ENCODE measurements at regions not wholly inside any gene's neighbourhood (a gene's known extent, or its start where the extent isn't known, plus 50 kb on each side); places are given as distances from the start of the nearest gene placed in this dataset.

DNA sequence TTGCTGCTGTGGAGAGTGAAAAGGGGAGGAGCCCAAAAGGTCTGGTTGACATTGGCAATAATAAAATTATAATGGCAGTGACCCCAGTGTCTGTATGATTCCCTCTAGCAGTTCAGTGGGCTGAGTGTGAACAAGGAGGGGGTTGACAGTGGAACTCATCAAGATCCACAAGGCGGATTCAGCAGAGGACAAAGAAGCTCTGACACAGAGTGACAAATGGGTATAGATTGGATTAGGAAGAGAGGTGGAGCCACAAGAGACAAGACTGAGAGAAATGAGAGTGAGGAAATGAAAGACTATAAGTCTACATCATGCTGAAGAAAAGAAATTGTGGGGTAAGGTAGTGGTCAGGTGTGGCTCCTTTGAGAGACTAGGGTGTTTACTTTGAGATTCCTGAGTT lies 58.9 kb downstream of the CCDC71L start:
- Histone ChIP-seq H3K36me3 (replicated peaks in 1 of 2; ENCODE audit: control insufficient read depth in 1 of 2, insufficient read depth in 2 of 2, low read length in 2 of 2) (no peaks in the 10 kb centered on the region), H3K4me3 (replicated peaks in 1 of 3; ENCODE audit: low read depth in 2 of 3, low read length in 3 of 3) (no peak overlapping the region), H3K9me3 (replicated peaks in 1 of 2; ENCODE audit: control insufficient read depth in 1 of 2, insufficient read depth in 1 of 2, low read length in 2 of 2) (no peaks in the 10 kb centered on the region), H3K9ac (ENCODE audit: insufficient read depth, low read length, poor library complexity, severe bottlenecking) (no peak overlapping the region), H3K79me2 (ENCODE audit: insufficient read depth, low read length) (no peaks in the 10 kb centered on the region), H3K27me3 (ENCODE audit: control insufficient read depth in 2 of 2, insufficient read depth in 2 of 2, low read length in 2 of 2) (no peaks in the 10 kb centered on the region), H4K20me1 (ENCODE audit: insufficient read depth, low read length) (no peaks in the 10 kb centered on the region), H3K4me1 (ENCODE audit: control insufficient read depth in 1 of 2, insufficient read depth in 2 of 2, low read length in 2 of 2) (peaks cover 6 to 8% of the 10 kb centered on the region in 2 donors), H3K4me2 (replicated peaks; ENCODE audit: extremely low read depth, low read length, poor library complexity, severe bottlenecking) (no peak overlapping the region), H2AFZ (ENCODE audit: insufficient read depth, low read depth, low read length, poor library complexity, severe bottlenecking) (no peak overlapping the region), H3K27ac (ENCODE audit: low read depth in 1 of 2, low read length in 2 of 2) (no peak overlapping the region)
- H3K27me3 Mint-ChIP-seq (ENCODE audit: low read depth in 3 of 3): no peaks in the 10 kb centered on the region
- H3K4me3 Mint-ChIP-seq: no peak overlapping the region
- WGBS (ENCODE audit: insufficient coverage): 89% methylated on average over 1 of the region's 1 CpG
- peaks cover 0 to 3% (median 0%) of the 10 kb centered on the region in 7 donors for H3K9me3 Mint-ChIP-seq
- TF ChIP-seq CTCF (IDR thresholded peaks at IDR 0.05): no peak
- H3K27ac Mint-ChIP-seq: no peak overlapping the region
- intact Hi-C loops (cut with micrococcal nuclease): no loop called here
- peaks cover 4% of the 10 kb centered on the region for H3K4me1 Mint-ChIP-seq
- DNase-seq: no peak
- no peaks in the 10 kb centered on the region for H3K36me3 Mint-ChIP-seq

- Mint-ChIP-seq H3K27me3 (ENCODE audit: low read depth in 3 of 3) (peaks cover 0 to 2% (median 0%) of the 10 kb centered on the region in 3 donors), H3K27ac (no peak overlapping the region), H3K4me3 (no peak overlapping the region), H3K36me3 (no peaks in the 10 kb centered on the region), H3K4me1 (peaks cover 4% of the 10 kb centered on the region), H3K9me3 (peaks cover 0 to 3% (median 0%) of the 10 kb centered on the region in 7 donors)
- Histone ChIP-seq H3K36me3 (replicated peaks in 1 of 2; ENCODE audit: control insufficient read depth in 1 of 2, insufficient read depth in 2 of 2, low read length in 2 of 2) (no peaks in the 10 kb centered on the region), H3K9me3 (replicated peaks in 1 of 2; ENCODE audit: control insufficient read depth in 1 of 2, insufficient read depth in 1 of 2, low read length in 2 of 2) (no peaks in the 10 kb centered on the region), H2AFZ (ENCODE audit: insufficient read depth, low read depth, low read length, poor library complexity, severe bottlenecking) (no peak overlapping the region), H4K20me1 (ENCODE audit: insufficient read depth, low read length) (no peaks in the 10 kb centered on the region), H3K4me1 (ENCODE audit: control insufficient read depth in 1 of 2, insufficient read depth in 2 of 2, low read length in 2 of 2) (peaks cover 6 to 8% of the 10 kb centered on the region in 2 donors), H3K4me3 (replicated peaks in 1 of 3; ENCODE audit: low read depth in 2 of 3, low read length in 3 of 3) (no peak overlapping the region), H3K9ac (ENCODE audit: insufficient read depth, low read length, poor library complexity, severe bottlenecking) (no peak overlapping the region), H3K27me3 (ENCODE audit: control insufficient read depth in 2 of 2, insufficient read depth in 2 of 2, low read length in 2 of 2) (no peaks in the 10 kb centered on the region), H3K4me2 (replicated peaks; ENCODE audit: extremely low read depth, low read length, poor library complexity, severe bottlenecking) (no peak overlapping the region), H3K79me2 (ENCODE audit: insufficient read depth, low read length) (no peaks in the 10 kb centered on the region), H3K27ac (ENCODE audit: low read depth in 1 of 2, low read length in 2 of 2) (no peak overlapping the region)
- intact Hi-C loops (cut with micrococcal nuclease): no loop called here
- 67% methylated on average over 2 of the region's 3 CpGs for WGBS (ENCODE audit: insufficient coverage)
- DNase-seq: no peak
- no peak for TF ChIP-seq CTCF (IDR thresholded peaks at IDR 0.05)
Observed at GRCh38 chr7:106600569-106601373, 60.2 kb downstream of the CCDC71L start.
